RWPE2 (cell line): ENCODE measurements at regions not wholly inside any gene's neighbourhood (a gene's known extent, or its start where the extent isn't known, plus 50 kb on each side); places are given as distances from the start of the nearest gene placed in this dataset.

Source experiments
- ATAC-seq: fragments of 200-7000 bp; cut with Tn5 transposase; 3 replicates; pipeline ENCODE4 v1.9.1; 2021; ENCODE audit warnings: low read depth
- DNase-seq: peaks from one replicate; pipeline ENCODE4 v3.0.0-alpha.2; 2020; ENCODE audit warnings: low spot score
- H3K27ac ChIP-seq: fragments of 450-650 bp; 2 replicates; pipeline ENCODE4 v1.5.1; 2017; ENCODE audit warnings: mild to moderate bottlenecking; ENCODE audit not compliant: poor library complexity, severe bottlenecking
- H3K27me3 ChIP-seq: fragments of 250-450 bp; sonication (Bioruptor Pico); 2 replicates; pipeline ENCODE4 v1.5.1; 2021; ENCODE audit warnings: mild to moderate bottlenecking, moderate library complexity; ENCODE audit not compliant: insufficient read depth, poor library complexity, severe bottlenecking
- H3K36me3 ChIP-seq: fragments of 250-450 bp; sonication (Bioruptor Pico); 2 replicates; pipeline ENCODE4 v1.5.1; 2020; ENCODE audit warnings: low read depth, mild to moderate bottlenecking, moderate library complexity
- H3K4me1 ChIP-seq: fragments of 250-450 bp; sonication (Bioruptor Pico); 2 replicates; pipeline ENCODE4 v1.5.1; 2021; ENCODE audit warnings: mild to moderate bottlenecking, moderate library complexity; ENCODE audit not compliant: insufficient read depth, poor library complexity, severe bottlenecking
- H3K4me3 ChIP-seq: fragments of 250-450 bp; sonication (Bioruptor Pico); 2 replicates; pipeline ENCODE4 v1.5.1; 2021; ENCODE audit warnings: mild to moderate bottlenecking, moderate library complexity; ENCODE audit not compliant: severe bottlenecking
- H3K9me3 ChIP-seq: fragments of 250-450 bp; sonication (Bioruptor Pico); 2 replicates; pipeline ENCODE4 v1.5.1; 2021; ENCODE audit warnings: mild to moderate bottlenecking, moderate library complexity; ENCODE audit not compliant: severe bottlenecking
- TF ChIP-seq, protein P1 (sequence below): fragments of 450-650 bp; IDR thresholded peaks from one replicate; pipeline ENCODE4 v1.5.1; 2017; ENCODE audit warnings: mild to moderate bottlenecking, moderate library complexity; ENCODE audit not compliant: poor library complexity, severe bottlenecking

- no peaks in the 10 kb centered on the region for H3K4me1 ChIP-seq
- DNase-seq, result no peak
- H3K4me3 ChIP-seq, result no peak overlapping the region
- no peaks in the 10 kb centered on the region for H3K36me3 ChIP-seq
- H3K27me3 ChIP-seq, result no peaks in the 10 kb centered on the region
- no peaks in the 10 kb centered on the region for H3K9me3 ChIP-seq
- TF ChIP-seq, protein P1, sequence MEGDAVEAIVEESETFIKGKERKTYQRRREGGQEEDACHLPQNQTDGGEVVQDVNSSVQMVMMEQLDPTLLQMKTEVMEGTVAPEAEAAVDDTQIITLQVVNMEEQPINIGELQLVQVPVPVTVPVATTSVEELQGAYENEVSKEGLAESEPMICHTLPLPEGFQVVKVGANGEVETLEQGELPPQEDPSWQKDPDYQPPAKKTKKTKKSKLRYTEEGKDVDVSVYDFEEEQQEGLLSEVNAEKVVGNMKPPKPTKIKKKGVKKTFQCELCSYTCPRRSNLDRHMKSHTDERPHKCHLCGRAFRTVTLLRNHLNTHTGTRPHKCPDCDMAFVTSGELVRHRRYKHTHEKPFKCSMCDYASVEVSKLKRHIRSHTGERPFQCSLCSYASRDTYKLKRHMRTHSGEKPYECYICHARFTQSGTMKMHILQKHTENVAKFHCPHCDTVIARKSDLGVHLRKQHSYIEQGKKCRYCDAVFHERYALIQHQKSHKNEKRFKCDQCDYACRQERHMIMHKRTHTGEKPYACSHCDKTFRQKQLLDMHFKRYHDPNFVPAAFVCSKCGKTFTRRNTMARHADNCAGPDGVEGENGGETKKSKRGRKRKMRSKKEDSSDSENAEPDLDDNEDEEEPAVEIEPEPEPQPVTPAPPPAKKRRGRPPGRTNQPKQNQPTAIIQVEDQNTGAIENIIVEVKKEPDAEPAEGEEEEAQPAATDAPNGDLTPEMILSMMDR, result no peak
- ATAC-seq, result no peak
- H3K27ac ChIP-seq, result no peak overlapping the region
These were observed 805.7 kb downstream of the DIAPH3 start for GRCh38 chr13:59358014-59358413.

GRCh38 chr13:59360108-59360507, 803.6 kb downstream of the DIAPH3 start:
- Histone ChIP-seq H3K36me3 (no peaks in the 10 kb centered on the region), H3K27me3 (peaks cover 5% of the 10 kb centered on the region), H3K27ac (no peak overlapping the region), H3K9me3 (no peaks in the 10 kb centered on the region), H3K4me3 (no peak overlapping the region), H3K4me1 (no peaks in the 10 kb centered on the region)
- ATAC-seq, result no peak
- TF ChIP-seq, protein P1, result no peak
- DNase-seq, result no peak

DNA sequence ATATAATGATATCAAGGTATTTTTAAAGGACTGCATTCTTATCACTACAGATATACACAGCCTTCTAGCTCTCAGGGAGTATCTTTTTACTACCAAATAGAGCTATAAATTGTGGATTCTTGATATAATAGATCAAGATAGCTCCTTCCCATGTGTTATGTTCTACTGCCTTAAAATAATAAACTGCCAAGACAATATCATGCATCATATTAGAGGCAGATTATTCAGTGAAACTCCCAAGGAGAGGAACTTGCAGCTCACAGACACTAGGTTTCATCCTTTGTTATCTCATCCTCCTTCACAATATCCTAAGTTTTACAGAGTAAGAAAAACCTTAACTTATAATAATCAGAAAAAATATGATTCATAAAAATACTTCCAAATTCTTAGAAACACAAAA, 802.8 kb downstream of the DIAPH3 start:
- no peak overlapping the region for H3K27ac ChIP-seq
- H3K4me3 ChIP-seq, result no peak overlapping the region
- H3K36me3 ChIP-seq, result no peaks in the 10 kb centered on the region
- no peaks in the 10 kb centered on the region for H3K9me3 ChIP-seq
- H3K27me3 ChIP-seq, result peaks cover 5% of the 10 kb centered on the region
- H3K4me1 ChIP-seq, result no peaks in the 10 kb centered on the region
- no peak for DNase-seq
- TF ChIP-seq, protein P1, result no peak
- no peak for ATAC-seq

GRCh38 chr13:59363313-59363712, 800.4 kb downstream of the DIAPH3 start:
- Histone ChIP-seq H3K4me3 (no peak overlapping the region), H3K9me3 (no peaks in the 10 kb centered on the region), H3K27ac (no peak overlapping the region), H3K4me1 (no peaks in the 10 kb centered on the region), H3K27me3 (peaks cover 5% of the 10 kb centered on the region), H3K36me3 (no peaks in the 10 kb centered on the region)
- TF ChIP-seq, protein P1, result no peak
- DNase-seq (no peak), ATAC-seq (no peak)

GRCh38 chr13:59363947-59364346, 799.8 kb downstream of the DIAPH3 start:
- H3K27me3 ChIP-seq, result peaks cover 5% of the 10 kb centered on the region
- TF ChIP-seq, protein P1, result no peak
- no peak overlapping the region for H3K4me3 ChIP-seq
- no peaks in the 10 kb centered on the region for H3K36me3 ChIP-seq
- H3K9me3 ChIP-seq, result no peaks in the 10 kb centered on the region
- ATAC-seq (no peak), DNase-seq (no peak)
- H3K27ac ChIP-seq, result no peak overlapping the region
- H3K4me1 ChIP-seq, result no peaks in the 10 kb centered on the region
